HG02870 (cell line): ENCODE measurements at regions not wholly inside any gene's neighbourhood (a gene's known extent, or its start where the extent isn't known, plus 50 kb on each side); places are given as distances from the start of the nearest gene placed in this dataset.
"Not testable (repeated sequence)": the region's sequence is repeated elsewhere in the genome, so short reads cannot be mapped to it uniquely, and the experiment has no call there.

Experiments
- ATAC-seq: cut with Tn5 transposase; IDR thresholded peaks from one replicate; pipeline ENCODE4 v1.9.1; 2021; ENCODE audit warnings: mild to moderate bottlenecking, moderate library complexity; ENCODE audit not compliant: unreplicated experiment

DNA sequence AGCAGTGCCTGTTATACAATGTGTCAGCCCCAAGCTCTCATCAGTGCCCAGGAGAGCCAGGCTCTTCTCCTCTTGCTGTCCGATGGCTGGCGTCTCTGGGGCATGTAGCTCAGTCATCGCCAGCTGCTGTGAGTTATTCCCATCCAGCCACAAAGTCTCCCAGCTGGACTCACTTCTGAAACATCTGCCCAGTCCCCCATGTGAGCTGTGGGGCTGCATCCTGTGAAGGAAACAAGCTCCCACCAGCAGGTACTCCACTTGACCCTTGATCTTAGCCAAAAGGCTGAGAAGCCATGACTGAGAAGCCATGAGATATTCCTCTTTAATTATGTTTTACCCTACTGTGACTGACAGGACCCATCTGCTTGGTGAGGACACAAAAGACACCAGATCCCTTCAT, 212.7 kb upstream of the IGFBP3 start:
- no peak for ATAC-seq

DNA sequence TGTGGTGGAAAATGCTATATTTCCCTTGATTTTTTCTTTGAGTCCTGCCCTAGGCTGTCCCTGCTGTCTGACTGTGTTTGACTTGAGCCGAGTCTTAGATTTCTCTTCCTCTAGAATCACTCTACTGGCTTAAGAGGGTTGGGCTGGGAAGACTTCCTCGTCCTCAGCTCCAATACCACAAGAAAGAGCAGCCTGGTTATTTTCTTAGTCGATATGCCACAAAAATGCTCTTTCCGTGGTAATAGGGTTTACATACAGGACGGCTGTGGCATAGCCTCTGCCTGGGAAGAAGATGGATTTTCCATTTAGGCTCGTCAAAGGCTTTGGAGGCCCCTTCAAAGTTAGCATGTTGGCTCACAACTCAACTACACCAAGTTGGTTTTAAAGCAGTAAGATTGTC, 212.0 kb upstream of the IGFBP3 start:
- ATAC-seq: no peak

- ATAC-seq: no peak
Observed at GRCh38 chr7:46131916-46132795, 211.1 kb upstream of the IGFBP3 start.

DNA sequence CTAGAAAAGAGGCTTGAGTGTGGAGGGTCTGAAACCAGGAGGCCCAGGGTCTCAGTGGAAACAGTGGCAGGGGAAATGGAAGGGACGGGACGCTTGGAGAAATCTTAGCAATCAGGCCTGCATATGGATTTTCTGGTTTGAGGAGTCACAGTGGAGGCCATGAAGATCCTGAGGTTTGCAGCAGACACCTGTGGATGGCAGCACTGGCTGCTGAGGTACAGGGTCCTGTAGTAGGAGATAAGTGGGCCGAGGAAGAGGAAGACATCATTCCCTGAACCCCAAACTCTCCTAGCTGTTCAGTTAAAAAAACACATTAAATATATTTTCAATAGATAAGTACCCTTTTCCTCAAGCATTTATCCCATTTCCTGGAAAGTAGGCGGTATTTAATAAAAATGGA, 208.8 kb upstream of the IGFBP3 start:
- no peak for ATAC-seq

GRCh38 chr7:46127814-46128213, 206.7 kb upstream of the IGFBP3 start:
- no peak for ATAC-seq

DNA sequence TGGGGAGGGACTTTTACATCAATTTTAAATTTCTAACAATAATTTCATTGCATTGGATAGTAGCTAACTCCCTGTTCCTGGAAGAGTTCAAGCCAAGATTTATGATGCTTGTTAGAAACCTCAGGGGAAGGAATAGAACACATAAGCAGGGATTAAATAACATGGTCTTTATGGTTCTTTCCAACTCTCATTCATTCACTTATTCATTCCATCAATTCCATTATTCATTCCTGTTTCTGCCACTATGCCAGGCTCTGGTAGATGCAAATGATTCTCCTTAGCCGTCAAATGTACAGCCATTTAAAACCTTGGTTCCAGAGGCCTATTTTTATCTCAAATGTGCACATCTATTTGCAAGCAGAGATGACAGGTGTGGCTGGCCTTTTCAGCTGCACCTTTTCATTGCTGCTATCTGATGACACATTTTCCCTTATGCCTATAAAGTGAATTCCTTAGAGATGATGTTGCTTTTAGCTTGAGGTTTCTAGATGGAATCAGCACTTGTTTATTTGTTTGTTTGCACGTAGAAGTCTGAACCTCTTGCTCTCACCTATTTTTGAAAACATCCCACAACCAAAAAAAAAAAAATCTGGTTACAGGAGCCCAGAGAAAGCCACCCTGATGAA, 205.7 kb upstream of the IGFBP3 start:
- ATAC-seq: no peak

DNA sequence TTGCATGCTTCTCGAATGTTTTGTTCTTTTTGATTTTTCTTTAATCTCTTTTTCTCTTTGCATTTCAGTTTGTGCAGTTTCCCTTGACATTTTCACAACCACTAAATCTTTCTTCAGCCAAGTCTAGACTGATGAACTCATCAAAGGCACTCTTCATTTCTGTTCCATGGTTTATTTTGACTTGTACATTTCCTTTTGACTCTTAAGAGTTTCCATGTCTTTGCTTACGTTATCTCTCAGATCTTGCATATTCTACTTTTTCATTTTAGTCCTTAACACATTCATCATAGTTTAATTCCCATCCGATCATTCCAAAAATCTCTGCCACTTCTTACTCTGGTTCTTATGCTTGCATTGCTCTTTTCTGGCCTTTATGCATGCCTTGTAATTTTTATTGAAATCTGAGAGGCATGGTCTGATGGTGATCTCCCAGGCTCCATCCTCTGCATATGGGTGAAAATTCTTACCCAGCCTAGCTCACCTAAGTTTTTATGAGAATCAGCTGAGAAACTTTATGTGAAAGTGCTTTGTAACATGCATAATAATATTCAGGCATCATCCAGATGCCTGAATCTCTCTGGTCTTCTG, 202.8 kb upstream of the IGFBP3 start:
- ATAC-seq: no peak

DNA sequence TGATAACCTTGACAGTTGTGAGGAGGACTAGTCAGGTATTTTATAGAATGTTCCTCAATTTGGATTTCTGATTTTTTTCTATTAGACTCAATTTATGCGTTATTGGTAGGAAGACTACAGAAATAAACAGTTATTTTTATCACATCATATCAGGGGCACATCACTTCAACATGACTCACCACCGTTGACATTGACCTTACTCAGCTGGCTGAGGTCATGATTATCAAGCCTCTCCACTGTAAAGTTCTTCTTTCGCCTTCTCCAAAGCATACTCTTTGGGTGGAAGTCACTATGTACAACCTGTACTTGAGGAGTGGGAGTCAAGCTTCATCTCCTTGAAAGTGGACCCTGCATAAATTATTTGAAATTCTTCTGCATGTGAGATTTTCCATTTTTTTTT, 194.3 kb upstream of the IGFBP3 start:
- ATAC-seq: no peak

DNA sequence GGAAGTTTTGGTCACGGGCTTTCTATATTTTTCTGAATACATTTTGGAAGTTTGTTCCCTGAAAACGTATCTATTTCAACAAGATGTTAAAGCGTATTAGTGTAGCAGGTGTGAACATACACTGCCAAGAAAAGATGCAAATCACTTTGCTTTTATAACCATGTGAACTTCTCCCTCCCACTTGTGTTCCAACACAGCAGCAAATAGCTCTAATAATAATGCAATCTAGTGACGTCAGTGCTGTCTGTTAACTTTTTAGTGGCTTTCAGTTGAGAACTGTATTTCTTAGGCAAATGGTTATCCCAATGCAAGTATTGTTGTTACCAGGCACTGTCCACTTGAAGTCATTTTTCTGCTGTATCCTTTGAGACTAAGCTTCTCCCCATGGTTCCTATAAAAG, 188.4 kb upstream of the IGFBP3 start:
- no peak for ATAC-seq

- no peak for ATAC-seq
Observed at GRCh38 chr7:46108272-46108671, 187.2 kb upstream of the IGFBP3 start.

DNA sequence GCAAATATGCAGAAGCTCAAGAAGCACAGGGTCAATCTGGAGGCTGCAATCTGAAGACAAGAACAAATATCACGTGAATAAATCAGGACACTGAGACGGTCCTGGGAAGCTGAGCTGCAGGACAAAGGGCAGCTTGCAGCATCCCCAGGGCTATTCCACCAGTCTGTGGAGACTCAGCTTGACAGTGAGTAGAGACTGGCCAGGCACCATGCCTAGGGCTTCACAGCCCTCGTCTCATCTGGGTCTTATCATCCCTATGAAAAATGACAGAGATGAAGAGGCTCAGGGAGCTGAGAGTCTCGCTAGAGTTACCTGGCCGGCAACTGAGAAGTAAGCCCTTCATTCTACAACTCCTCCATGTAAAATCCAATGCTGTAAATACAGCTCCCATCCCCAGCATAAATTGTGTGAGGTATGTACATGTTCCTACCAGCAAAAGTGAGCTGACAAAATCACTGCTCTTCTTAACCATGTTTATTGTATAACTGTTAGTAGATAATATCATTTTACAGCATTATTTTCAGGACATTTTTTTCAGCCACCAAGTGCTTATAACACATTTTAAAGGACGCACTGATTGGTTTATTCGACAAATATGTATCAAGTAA, 186.6 kb upstream of the IGFBP3 start:
- no peak for ATAC-seq

- no peak for ATAC-seq
Observed at GRCh38 chr7:46100521-46100920, 179.4 kb upstream of the IGFBP3 start.

GRCh38 chr7:46099076-46099475, 178.0 kb upstream of the IGFBP3 start:
- no peak for ATAC-seq

DNA sequence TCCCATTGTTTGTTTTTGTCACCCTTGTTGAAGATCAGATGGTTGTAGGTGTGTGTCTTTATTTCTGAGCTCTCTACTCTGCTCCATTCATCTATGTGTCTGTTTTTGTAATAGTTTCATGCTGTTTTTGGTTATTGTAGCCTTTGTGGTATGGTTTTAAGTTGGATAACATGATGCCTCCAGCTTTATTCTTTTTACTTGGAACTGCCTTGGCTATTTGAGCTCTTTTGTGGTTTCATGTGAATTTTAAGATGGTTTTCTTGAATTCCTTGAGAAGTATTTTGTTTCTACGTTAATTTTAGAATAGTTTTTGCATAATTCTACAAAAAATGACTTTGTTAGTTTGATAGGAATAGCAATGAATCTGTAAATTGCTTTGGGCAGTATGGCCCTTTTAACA, 170.0 kb upstream of the IGFBP3 start:
- ATAC-seq: no peak

DNA sequence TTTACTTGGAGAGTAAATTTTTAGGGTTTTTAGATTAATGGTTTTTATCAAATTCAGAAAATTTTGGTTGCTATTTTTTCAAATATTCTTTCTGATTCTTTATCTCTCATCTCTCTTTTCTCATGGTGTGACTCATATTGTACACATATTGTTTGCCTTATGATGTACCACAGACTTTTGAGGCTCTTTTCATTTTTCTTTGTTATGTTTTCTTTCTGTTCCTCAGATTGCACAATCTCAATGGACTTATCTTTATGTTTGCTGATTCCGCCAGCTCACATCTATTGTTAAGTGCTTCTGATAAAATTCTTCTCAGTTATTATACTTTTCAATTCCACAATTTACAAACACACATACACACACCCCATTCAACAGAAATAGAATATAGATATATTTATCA, 168.2 kb upstream of the IGFBP3 start:
- no peak for ATAC-seq

GRCh38 chr7:46088486-46088885, 167.4 kb upstream of the IGFBP3 start:
- not testable (repeated sequence) for ATAC-seq

GRCh38 chr7:46080595-46081159, 159.6 kb upstream of the IGFBP3 start:
- no peak for ATAC-seq

- ATAC-seq: no peak
Observed at GRCh38 chr7:46079421-46079820, 158.3 kb upstream of the IGFBP3 start.

- no peak for ATAC-seq
Observed at GRCh38 chr7:46076527-46076926, 155.5 kb upstream of the IGFBP3 start.

GRCh38 chr7:46072722-46073121, 151.7 kb upstream of the IGFBP3 start:
- ATAC-seq: no peak

GRCh38 chr7:46071601-46072000, 150.5 kb upstream of the IGFBP3 start:
- no peak for ATAC-seq
